ENCODE measurements at regions not wholly inside any gene's neighbourhood (a gene's known extent, or its start where the extent isn't known, plus 50 kb on each side); places are given as distances from the start of the nearest gene placed in this dataset.

DNA sequence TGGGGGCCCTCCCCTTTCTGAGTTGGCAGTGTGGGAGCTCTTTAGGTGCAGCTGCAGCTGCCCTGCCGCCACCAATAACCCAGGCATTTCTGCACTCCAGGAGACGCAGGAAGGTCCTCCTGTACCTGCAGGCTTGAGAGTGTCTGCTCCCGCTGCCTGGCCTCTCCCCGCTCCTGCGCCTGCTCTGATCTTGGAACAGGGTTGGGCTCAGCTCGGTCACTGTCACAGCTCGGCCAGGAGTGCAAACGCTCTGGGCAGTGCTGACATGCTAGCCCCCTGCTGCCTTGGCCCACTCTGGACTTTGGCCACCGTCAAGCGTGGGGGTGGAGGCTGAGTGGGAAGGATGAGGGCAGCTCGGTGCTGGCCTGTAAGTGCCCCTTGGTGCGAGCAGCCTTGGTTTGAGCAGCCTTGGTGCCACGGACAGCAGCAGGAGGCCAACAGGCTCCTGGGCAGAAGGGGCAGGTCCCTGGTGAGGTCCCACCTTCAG, 738.1 kb upstream of the GJE1 start:
- Histone ChIP-seq H3K9me2 (ENCODE audit: insufficient read depth, low read length) (no peaks in the 10 kb centered on the region), H3K9me3 (ENCODE audit: low read length) (no peaks in the 10 kb centered on the region), H3K27me3 (ENCODE audit: insufficient read depth, low read depth, low read length) (no peaks in the 10 kb centered on the region), H4K20me1 (ENCODE audit: insufficient read depth) (no peaks in the 10 kb centered on the region), H3F3A (ENCODE audit: insufficient read depth, low read length, poor library complexity, severe bottlenecking) (no peaks in the 10 kb centered on the region), H3K36me3 (ENCODE audit: insufficient read depth, low read length) (no peaks in the 10 kb centered on the region), H3K4me3 (ENCODE audit: low read length) (no peak overlapping the region), H3K4me2 (ENCODE audit: low read length) (no peak overlapping the region), H3K27ac (ENCODE audit: low read length) (no peak overlapping the region), H2AFZ (ENCODE audit: low read depth, low read length) (no peak overlapping the region), H3K79me2 (replicated peaks; ENCODE audit: insufficient read depth, low read length) (no peaks in the 10 kb centered on the region), H3K9ac (ENCODE audit: low read length) (no peak overlapping the region)
- no peak for TF ChIP-seq TAF1 (IDR thresholded peaks at IDR 0.05; ENCODE audit: low read depth)
- TF ChIP-seq EZH2 (IDR thresholded peaks at IDR 0.05; ENCODE audit: borderline replicate concordance, insufficient read depth, low read length, poor library complexity, severe bottlenecking), result no peak
- TF ChIP-seq RAD21 (conservative IDR thresholded peaks at IDR 0.05), result no peak
- TF ChIP-seq POLR2AphosphoS5 (IDR thresholded peaks at IDR 0.05), result no peak
- TF ChIP-seq, protein P1, sequence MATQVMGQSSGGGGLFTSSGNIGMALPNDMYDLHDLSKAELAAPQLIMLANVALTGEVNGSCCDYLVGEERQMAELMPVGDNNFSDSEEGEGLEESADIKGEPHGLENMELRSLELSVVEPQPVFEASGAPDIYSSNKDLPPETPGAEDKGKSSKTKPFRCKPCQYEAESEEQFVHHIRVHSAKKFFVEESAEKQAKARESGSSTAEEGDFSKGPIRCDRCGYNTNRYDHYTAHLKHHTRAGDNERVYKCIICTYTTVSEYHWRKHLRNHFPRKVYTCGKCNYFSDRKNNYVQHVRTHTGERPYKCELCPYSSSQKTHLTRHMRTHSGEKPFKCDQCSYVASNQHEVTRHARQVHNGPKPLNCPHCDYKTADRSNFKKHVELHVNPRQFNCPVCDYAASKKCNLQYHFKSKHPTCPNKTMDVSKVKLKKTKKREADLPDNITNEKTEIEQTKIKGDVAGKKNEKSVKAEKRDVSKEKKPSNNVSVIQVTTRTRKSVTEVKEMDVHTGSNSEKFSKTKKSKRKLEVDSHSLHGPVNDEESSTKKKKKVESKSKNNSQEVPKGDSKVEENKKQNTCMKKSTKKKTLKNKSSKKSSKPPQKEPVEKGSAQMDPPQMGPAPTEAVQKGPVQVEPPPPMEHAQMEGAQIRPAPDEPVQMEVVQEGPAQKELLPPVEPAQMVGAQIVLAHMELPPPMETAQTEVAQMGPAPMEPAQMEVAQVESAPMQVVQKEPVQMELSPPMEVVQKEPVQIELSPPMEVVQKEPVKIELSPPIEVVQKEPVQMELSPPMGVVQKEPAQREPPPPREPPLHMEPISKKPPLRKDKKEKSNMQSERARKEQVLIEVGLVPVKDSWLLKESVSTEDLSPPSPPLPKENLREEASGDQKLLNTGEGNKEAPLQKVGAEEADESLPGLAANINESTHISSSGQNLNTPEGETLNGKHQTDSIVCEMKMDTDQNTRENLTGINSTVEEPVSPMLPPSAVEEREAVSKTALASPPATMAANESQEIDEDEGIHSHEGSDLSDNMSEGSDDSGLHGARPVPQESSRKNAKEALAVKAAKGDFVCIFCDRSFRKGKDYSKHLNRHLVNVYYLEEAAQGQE (IDR thresholded peaks at IDR 0.05; ENCODE audit: borderline replicate concordance), result no peak
- TF ChIP-seq, protein P2, sequence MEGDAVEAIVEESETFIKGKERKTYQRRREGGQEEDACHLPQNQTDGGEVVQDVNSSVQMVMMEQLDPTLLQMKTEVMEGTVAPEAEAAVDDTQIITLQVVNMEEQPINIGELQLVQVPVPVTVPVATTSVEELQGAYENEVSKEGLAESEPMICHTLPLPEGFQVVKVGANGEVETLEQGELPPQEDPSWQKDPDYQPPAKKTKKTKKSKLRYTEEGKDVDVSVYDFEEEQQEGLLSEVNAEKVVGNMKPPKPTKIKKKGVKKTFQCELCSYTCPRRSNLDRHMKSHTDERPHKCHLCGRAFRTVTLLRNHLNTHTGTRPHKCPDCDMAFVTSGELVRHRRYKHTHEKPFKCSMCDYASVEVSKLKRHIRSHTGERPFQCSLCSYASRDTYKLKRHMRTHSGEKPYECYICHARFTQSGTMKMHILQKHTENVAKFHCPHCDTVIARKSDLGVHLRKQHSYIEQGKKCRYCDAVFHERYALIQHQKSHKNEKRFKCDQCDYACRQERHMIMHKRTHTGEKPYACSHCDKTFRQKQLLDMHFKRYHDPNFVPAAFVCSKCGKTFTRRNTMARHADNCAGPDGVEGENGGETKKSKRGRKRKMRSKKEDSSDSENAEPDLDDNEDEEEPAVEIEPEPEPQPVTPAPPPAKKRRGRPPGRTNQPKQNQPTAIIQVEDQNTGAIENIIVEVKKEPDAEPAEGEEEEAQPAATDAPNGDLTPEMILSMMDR (IDR thresholded peaks at IDR 0.05; ENCODE audit: poor library complexity, severe bottlenecking), result no peak
- TF ChIP-seq EP300 (conservative IDR thresholded peaks at IDR 0.05; ENCODE audit: poor library complexity, severe bottlenecking), result no peak
- TF ChIP-seq MXI1 (conservative IDR thresholded peaks at IDR 0.05; ENCODE audit: poor library complexity, severe bottlenecking), result no peak
- TF ChIP-seq SMC3 (conservative IDR thresholded peaks at IDR 0.05; ENCODE audit: poor library complexity), result no peak

DNA sequence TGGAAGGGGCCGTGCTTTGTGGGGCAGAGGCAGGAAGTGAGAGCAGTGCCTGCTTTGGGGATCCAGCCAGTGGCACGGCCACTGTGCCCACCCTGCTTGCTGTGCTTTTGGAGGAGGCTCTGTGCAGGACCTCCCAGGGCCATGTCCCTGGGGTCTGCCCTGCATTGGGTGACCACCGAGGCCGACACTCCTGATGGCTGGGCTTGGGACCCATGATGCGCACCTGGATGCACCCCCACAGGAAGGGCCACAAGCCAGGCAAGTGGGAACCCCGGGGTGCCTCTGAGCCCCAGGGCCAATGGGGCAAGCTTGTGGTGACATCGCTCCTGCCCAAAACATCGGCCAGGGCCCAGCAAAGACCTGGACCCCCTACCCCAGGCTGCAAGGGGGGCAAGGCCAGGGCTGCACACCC, 738.6 kb upstream of the GJE1 start:
- Histone ChIP-seq H3K9me2 (ENCODE audit: insufficient read depth, low read length) (no peaks in the 10 kb centered on the region), H4K20me1 (ENCODE audit: insufficient read depth) (no peaks in the 10 kb centered on the region), H3K9ac (ENCODE audit: low read length) (no peak overlapping the region), H3K9me3 (ENCODE audit: low read length) (no peaks in the 10 kb centered on the region), H3K36me3 (ENCODE audit: insufficient read depth, low read length) (no peaks in the 10 kb centered on the region), H3K27me3 (ENCODE audit: insufficient read depth, low read depth, low read length) (no peaks in the 10 kb centered on the region), H3K4me2 (ENCODE audit: low read length) (no peak overlapping the region), H2AFZ (ENCODE audit: low read depth, low read length) (no peak overlapping the region), H3F3A (ENCODE audit: insufficient read depth, low read length, poor library complexity, severe bottlenecking) (no peaks in the 10 kb centered on the region), H3K4me3 (ENCODE audit: low read length) (no peak overlapping the region), H3K79me2 (replicated peaks; ENCODE audit: insufficient read depth, low read length) (no peaks in the 10 kb centered on the region), H3K27ac (ENCODE audit: low read length) (no peak overlapping the region)
- TF ChIP-seq, protein P2 (IDR thresholded peaks at IDR 0.05; ENCODE audit: poor library complexity, severe bottlenecking), result no peak
- TF ChIP-seq TAF1 (IDR thresholded peaks at IDR 0.05; ENCODE audit: low read depth), result no peak
- no peak for TF ChIP-seq RAD21 (conservative IDR thresholded peaks at IDR 0.05)

Data from neural cell (in vitro differentiated cells).